HS-27A (cell line): ENCODE measurements at regions not wholly inside any gene's neighbourhood (a gene's known extent, or its start where the extent isn't known, plus 50 kb on each side); places are given as distances from the start of the nearest gene placed in this dataset.

ENCODE experiments used
- DNase-seq: peaks from one replicate; pipeline ENCODE4 v3.0.0-alpha.2; 2012; ENCODE audit warnings: low read depth, missing footprints

GRCh38 chr6:41470331-41471063 lies 75.7 kb upstream of the FOXP4 start:
- DNase-seq: no peak

GRCh38 chr6:41471064-41471895 lies 74.9 kb upstream of the FOXP4 start:
- no peak for DNase-seq

- no peak for DNase-seq
These were observed 71.8 kb upstream of the FOXP4 start for GRCh38 chr6:41474213-41474933.

GRCh38 chr6:41475164-41475563 lies 71.0 kb upstream of the FOXP4 start:
- DNase-seq: no peak

- no peak for DNase-seq
These were observed 70.3 kb upstream of the FOXP4 start for GRCh38 chr6:41475737-41476357.

GRCh38 chr6:41476401-41476800 lies 69.8 kb upstream of the FOXP4 start:
- no peak for DNase-seq

GRCh38 chr6:41477572-41477971 lies 68.6 kb upstream of the FOXP4 start:
- no peak for DNase-seq

GRCh38 chr6:41483943-41484342 lies 62.2 kb upstream of the FOXP4 start:
- DNase-seq: no peak

- no peak for DNase-seq
These were observed 58.2 kb upstream of the FOXP4 start for GRCh38 chr6:41487860-41488432.

GRCh38 chr6:41488433-41489119 lies 57.6 kb upstream of the FOXP4 start:
- DNase-seq: peak; percentile 27

- no peak for DNase-seq
These were observed 56.9 kb upstream of the FOXP4 start for GRCh38 chr6:41489120-41489851.

GRCh38 chr6:41492261-41492891 lies 53.8 kb upstream of the FOXP4 start:
- DNase-seq: no peak

GRCh38 chr6:41494212-41495110 lies 51.7 kb upstream of the FOXP4 start:
- no peak for DNase-seq
